ENCODE measurements at regions not wholly inside any gene's neighbourhood (a gene's known extent, or its start where the extent isn't known, plus 50 kb on each side); places are given as distances from the start of the nearest gene placed in this dataset.

DNA sequence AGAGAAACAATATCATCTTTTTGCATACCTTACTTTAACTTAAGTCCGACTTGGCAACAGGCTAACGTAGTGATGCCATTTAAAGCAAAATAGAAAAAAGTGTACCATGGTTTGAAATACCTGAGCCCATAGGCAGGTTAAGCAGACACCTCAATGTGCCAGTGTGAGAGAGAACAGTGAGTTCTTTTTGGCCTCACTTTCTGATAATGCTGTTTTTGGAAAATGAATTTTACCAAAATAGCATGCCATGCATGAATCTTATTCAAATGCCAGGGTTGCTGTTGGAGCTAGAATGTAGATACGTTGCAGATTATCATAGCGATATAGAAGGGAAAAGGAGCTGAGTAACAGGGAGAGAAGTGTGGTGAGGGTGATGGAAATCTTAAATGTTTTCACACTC, 170.2 kb downstream of the OTOR start:
- Histone ChIP-seq H3K4me1 (ENCODE audit: control insufficient read depth in 1 of 2, insufficient read depth in 2 of 2, low read length in 2 of 2) (no peaks in the 10 kb centered on the region), H3K4me3 (replicated peaks in 1 of 3; ENCODE audit: low read depth in 2 of 3, low read length in 3 of 3) (no peak overlapping the region), H3K4me2 (replicated peaks; ENCODE audit: extremely low read depth, low read length, poor library complexity, severe bottlenecking) (no peak overlapping the region), H3K79me2 (ENCODE audit: insufficient read depth, low read length) (no peaks in the 10 kb centered on the region), H4K20me1 (ENCODE audit: insufficient read depth, low read length) (no peaks in the 10 kb centered on the region), H3K36me3 (replicated peaks in 1 of 2; ENCODE audit: control insufficient read depth in 1 of 2, insufficient read depth in 2 of 2, low read length in 2 of 2) (no peaks in the 10 kb centered on the region), H3K27ac (ENCODE audit: low read depth in 1 of 2, low read length in 2 of 2) (no peak overlapping the region), H3K9me3 (replicated peaks in 1 of 2; ENCODE audit: control insufficient read depth in 1 of 2, insufficient read depth in 1 of 2, low read length in 2 of 2) (peaks cover 19 to 24% of the 10 kb centered on the region in 2 donors), H3K9ac (ENCODE audit: insufficient read depth, low read length, poor library complexity, severe bottlenecking) (no peak overlapping the region), H3K27me3 (ENCODE audit: control insufficient read depth in 2 of 2, insufficient read depth in 2 of 2, low read length in 2 of 2) (no peaks in the 10 kb centered on the region), H2AFZ (ENCODE audit: insufficient read depth, low read depth, low read length, poor library complexity, severe bottlenecking) (no peak overlapping the region)
- H3K27ac Mint-ChIP-seq = no peak overlapping the region
- DNase-seq = no peak
- intact Hi-C loops (cut with micrococcal nuclease) = no loop called here
- H3K36me3 Mint-ChIP-seq = no peaks in the 10 kb centered on the region
- TF ChIP-seq, protein P1, sequence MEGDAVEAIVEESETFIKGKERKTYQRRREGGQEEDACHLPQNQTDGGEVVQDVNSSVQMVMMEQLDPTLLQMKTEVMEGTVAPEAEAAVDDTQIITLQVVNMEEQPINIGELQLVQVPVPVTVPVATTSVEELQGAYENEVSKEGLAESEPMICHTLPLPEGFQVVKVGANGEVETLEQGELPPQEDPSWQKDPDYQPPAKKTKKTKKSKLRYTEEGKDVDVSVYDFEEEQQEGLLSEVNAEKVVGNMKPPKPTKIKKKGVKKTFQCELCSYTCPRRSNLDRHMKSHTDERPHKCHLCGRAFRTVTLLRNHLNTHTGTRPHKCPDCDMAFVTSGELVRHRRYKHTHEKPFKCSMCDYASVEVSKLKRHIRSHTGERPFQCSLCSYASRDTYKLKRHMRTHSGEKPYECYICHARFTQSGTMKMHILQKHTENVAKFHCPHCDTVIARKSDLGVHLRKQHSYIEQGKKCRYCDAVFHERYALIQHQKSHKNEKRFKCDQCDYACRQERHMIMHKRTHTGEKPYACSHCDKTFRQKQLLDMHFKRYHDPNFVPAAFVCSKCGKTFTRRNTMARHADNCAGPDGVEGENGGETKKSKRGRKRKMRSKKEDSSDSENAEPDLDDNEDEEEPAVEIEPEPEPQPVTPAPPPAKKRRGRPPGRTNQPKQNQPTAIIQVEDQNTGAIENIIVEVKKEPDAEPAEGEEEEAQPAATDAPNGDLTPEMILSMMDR (IDR thresholded peaks at IDR 0.05) = no peak
- H3K9me3 Mint-ChIP-seq = peaks cover 0 to 19% (median 9%) of the 10 kb centered on the region in 7 donors
- WGBS (ENCODE audit: insufficient coverage) = no CpG with 5 or more reads among the region's 4 CpGs
- H3K4me1 Mint-ChIP-seq = no peaks in the 10 kb centered on the region
- H3K4me3 Mint-ChIP-seq = no peak overlapping the region
- no peaks in the 10 kb centered on the region for H3K27me3 Mint-ChIP-seq (ENCODE audit: low read depth in 3 of 3)

DNA sequence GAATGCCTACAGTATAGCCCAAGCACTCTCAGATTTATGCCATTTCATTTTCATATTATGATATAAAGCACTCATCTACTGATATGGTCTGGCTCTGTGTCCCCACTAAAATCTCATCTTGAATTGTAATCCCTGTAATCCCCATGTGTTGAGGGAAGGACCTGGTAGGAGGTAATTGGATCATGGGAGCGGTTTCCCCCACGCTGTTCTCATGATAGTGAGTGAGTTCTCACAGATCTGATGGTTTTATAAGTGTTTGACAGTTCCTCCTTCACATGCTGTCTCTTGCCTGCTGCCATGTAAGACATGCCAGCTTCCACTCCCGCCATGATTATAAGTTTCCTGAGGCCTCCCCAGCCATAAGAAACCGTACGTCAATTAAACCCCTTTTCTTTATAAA, 171.7 kb downstream of the OTOR start:
- no peaks in the 10 kb centered on the region for H3K27me3 Mint-ChIP-seq (ENCODE audit: low read depth in 3 of 3)
- intact Hi-C loops (cut with micrococcal nuclease) = no loop called here

More for the DNA sequence above, 171.7 kb downstream of the OTOR start:
- peaks cover 13 to 16% of the 10 kb centered on the region in 2 donors for H3K9me3 ChIP-seq (replicated peaks in 1 of 2; ENCODE audit: control insufficient read depth in 1 of 2, insufficient read depth in 1 of 2, low read length in 2 of 2)
- H4K20me1 ChIP-seq (ENCODE audit: insufficient read depth, low read length) = no peaks in the 10 kb centered on the region
- TF ChIP-seq, protein P1 (IDR thresholded peaks at IDR 0.05) = no peak
- H3K36me3 ChIP-seq (replicated peaks in 1 of 2; ENCODE audit: control insufficient read depth in 1 of 2, insufficient read depth in 2 of 2, low read length in 2 of 2) = no peaks in the 10 kb centered on the region
- H3K79me2 ChIP-seq (ENCODE audit: insufficient read depth, low read length) = no peaks in the 10 kb centered on the region
- no peaks in the 10 kb centered on the region for H3K4me1 ChIP-seq (ENCODE audit: control insufficient read depth in 1 of 2, insufficient read depth in 2 of 2, low read length in 2 of 2)
- no peak overlapping the region for H3K4me2 ChIP-seq (replicated peaks; ENCODE audit: extremely low read depth, low read length, poor library complexity, severe bottlenecking)
- H3K9ac ChIP-seq (ENCODE audit: insufficient read depth, low read length, poor library complexity, severe bottlenecking) = no peak overlapping the region
- H3K27ac Mint-ChIP-seq = no peak overlapping the region
- H3K4me3 Mint-ChIP-seq = no peak overlapping the region
- 83% methylated on average over 1 of the region's 5 CpGs for WGBS (ENCODE audit: insufficient coverage)
- H3K36me3 Mint-ChIP-seq = no peaks in the 10 kb centered on the region
- H3K4me3 ChIP-seq (replicated peaks in 1 of 3; ENCODE audit: low read depth in 2 of 3, low read length in 3 of 3) = no peak overlapping the region
- DNase-seq = no peak
- peaks cover 0 to 14% (median 3%) of the 10 kb centered on the region in 7 donors for H3K9me3 Mint-ChIP-seq
- no peak overlapping the region for H2AFZ ChIP-seq (ENCODE audit: insufficient read depth, low read depth, low read length, poor library complexity, severe bottlenecking)
- H3K4me1 Mint-ChIP-seq = no peaks in the 10 kb centered on the region
- H3K27me3 ChIP-seq (ENCODE audit: control insufficient read depth in 2 of 2, insufficient read depth in 2 of 2, low read length in 2 of 2) = no peaks in the 10 kb centered on the region
- H3K27ac ChIP-seq (ENCODE audit: low read depth in 1 of 2, low read length in 2 of 2) = no peak overlapping the region

Measured in CD14-positive monocyte (primary cell).